HCT116 (cell line): ENCODE measurements at regions not wholly inside any gene's neighbourhood (a gene's known extent, or its start where the extent isn't known, plus 50 kb on each side); places are given as distances from the start of the nearest gene placed in this dataset.

Source experiments
- ATAC-seq: fragments of 200-7000 bp; cut with Tn5 transposase; 2 replicates; pipeline ENCODE4 v1.9.1; 2020; ENCODE audit warnings: mild to moderate bottlenecking, moderate library complexity
- BruUV-seq: library from RNA; stranded (reverse); fragments of 400-500 nt; replicated peaks from 2 replicates; lab custom pipeline; 2021; lab: Mats Ljungman, UMichigan
- CTCF ChIA-PET: fragments of 300-600 bp; sonication (Branson Sonifier 250); formaldehyde crosslinking; loops from one replicate; lab custom pipeline; 2021; ENCODE audit warnings: antibody characterized with exemption; lab: Charles Lee
- POLR2A ChIA-PET: fragments of 300-600, 350-600 bp; sonication (Branson Sonifier 250); formaldehyde crosslinking; loops from one replicate; lab custom pipeline; 2021; ENCODE audit warnings: antibody characterized with exemption; lab: Charles Lee
- RAD21 ChIA-PET, 2 experiments: fragments of 300-600 bp; sonication (Branson Sonifier 250); formaldehyde crosslinking; loops; one replicate each; lab custom pipeline; 2023; ENCODE audit warnings: low total read pairs in 2 of 2; ENCODE audit not compliant: uncharacterized antibody in 2 of 2, unreplicated experiment in 2 of 2, low non-redundant PET in 1 of 2; lab: Charles Lee
- DNase-seq: peaks from one replicate; pipeline ENCODE4 v3.0.0-alpha.2; 2010; ENCODE audit warnings: low read depth, low spot score
- H2AFZ ChIP-seq: fragments of 200-600 bp; shearing (Covaris generic), sonication (generic); 2 replicates; pipeline ENCODE4 v1.6.1; 2017; ENCODE audit warnings: low read depth, mixed run types, mixed read lengths, antibody characterized with exemption, low read length; ENCODE audit not compliant: poor library complexity, severe bottlenecking
- H3K27ac ChIP-seq: 2 replicates; pipeline ENCODE4 v1.5.1; 2012; ENCODE audit warnings: low read depth, low read length
- H3K27me3 ChIP-seq: fragments of 200-600 bp; sonication (generic); 2 replicates; pipeline ENCODE4 v1.6.1; 2016; ENCODE audit warnings: mixed run types, low read length, mixed read lengths; ENCODE audit not compliant: insufficient read depth
- H3K36me3 ChIP-seq, 2 experiments: fragments of 200-500 bp in 1 of 2; fragments of 200-600 bp in 1 of 2; sonication (Bioruptor generic) in 1 of 2; sonication (generic) in 1 of 2; 2 replicates each; pipeline versions ENCODE4 v1.5.1 to v1.6.1; 2014 to 2016; ENCODE audit warnings: low read length in 2 of 2, inconsistent platforms in 1 of 2, mixed read lengths in 1 of 2, mixed run types in 1 of 2; ENCODE audit not compliant: insufficient read depth in 2 of 2, control insufficient read depth in 1 of 2
- H3K4me1 ChIP-seq, 2 experiments: fragments of 200-600 bp in 1 of 2; sonication (generic) in 1 of 2; 2 replicates each; pipeline versions ENCODE4 v1.5.1 to v1.6.1; 2012 to 2017; ENCODE audit warnings: low read length in 2 of 2, inconsistent platforms in 1 of 2, mild to moderate bottlenecking in 1 of 2, mixed read lengths in 1 of 2, mixed run types in 1 of 2, moderate library complexity in 1 of 2; ENCODE audit not compliant: insufficient read depth in 2 of 2, control insufficient read depth in 1 of 2
- H3K4me2 ChIP-seq: fragments of 200-600 bp; sonication (generic); 2 replicates; pipeline ENCODE4 v1.6.1; 2017; ENCODE audit warnings: mixed run types, low read length, mixed read lengths
- H3K4me3 ChIP-seq, 2 experiments: fragments of 200-600 bp in 1 of 2; sonication (generic) in 1 of 2; replicated peaks in 1 of 2; 2 replicates each; pipeline ENCODE4 v1.5.1; 2011 to 2016; ENCODE audit warnings: low read length in 2 of 2, control low read depth in 1 of 2, low read depth in 1 of 2, mild to moderate bottlenecking in 1 of 2, mixed read lengths in 1 of 2, mixed run types in 1 of 2
- H3K79me2 ChIP-seq: fragments of 200-600 bp; sonication (generic); 2 replicates; pipeline ENCODE4 v1.6.1; 2017; ENCODE audit warnings: mild to moderate bottlenecking, mixed run types, low read length, moderate library complexity, mixed read lengths; ENCODE audit not compliant: insufficient read depth
- H3K9ac ChIP-seq: fragments of 200-600 bp; sonication (generic); 2 replicates; pipeline ENCODE4 v1.6.1; 2016; ENCODE audit warnings: low read length, mixed read lengths
- H3K9me2 ChIP-seq: fragments of 200-600 bp; sonication (generic), shearing (Covaris generic); 2 replicates; pipeline ENCODE4 v1.6.1; 2017; ENCODE audit warnings: mixed run types, mild to moderate bottlenecking, moderate library complexity; ENCODE audit not compliant: insufficient read depth
- H3K9me3 ChIP-seq, 2 experiments: fragments of 200-500 bp in 1 of 2; fragments of 200-600 bp in 1 of 2; sonication (Bioruptor generic) in 1 of 2; sonication (generic) in 1 of 2; 2 replicates each; pipeline ENCODE4 v1.6.1; 2014 to 2017; ENCODE audit warnings: low read length in 2 of 2, mixed read lengths in 2 of 2, inconsistent platforms in 1 of 2, low read depth in 1 of 2, mild to moderate bottlenecking in 1 of 2, mixed run types in 1 of 2, moderate library complexity in 1 of 2; ENCODE audit not compliant: control insufficient read depth in 1 of 2, insufficient read depth in 1 of 2
- H4K20me1 ChIP-seq: fragments of 200-600 bp; sonication (generic), shearing (Covaris generic); 2 replicates; pipeline ENCODE4 v1.6.1; 2017; ENCODE audit warnings: mixed run types, mild to moderate bottlenecking, moderate library complexity; ENCODE audit not compliant: insufficient read depth
- CEBPB ChIP-seq: IDR thresholded peaks from 2 replicates; pipeline ENCODE4 v1.6.1; 2012; ENCODE audit warnings: low read depth
- ELF1 ChIP-seq: IDR thresholded peaks from 2 replicates; pipeline ENCODE4 v1.6.1; 2012; ENCODE audit warnings: low read depth, borderline replicate concordance
- EZH2 ChIP-seq: fragments of 200-600 bp; sonication (generic); IDR thresholded peaks from 2 replicates; pipeline ENCODE4 v1.6.1; 2017; ENCODE audit warnings: antibody characterized with exemption, mixed run types
- FOSL1 ChIP-seq: IDR thresholded peaks from 2 replicates; pipeline ENCODE4 v1.6.1; 2012; ENCODE audit warnings: low read depth
- JUND ChIP-seq: IDR thresholded peaks from 2 replicates; pipeline ENCODE4 v1.6.1; 2012
- POLR2A ChIP-seq: IDR thresholded peaks from 2 replicates; pipeline ENCODE4 v1.7.0; 2011; ENCODE audit warnings: borderline replicate concordance; ENCODE audit not compliant: insufficient read depth, insufficient read length; ENCODE audit errors: extremely low read depth
- RAD21 ChIP-seq: IDR thresholded peaks from 2 replicates; pipeline ENCODE4 v1.6.1; 2012; ENCODE audit warnings: low read depth, mild to moderate bottlenecking
- SIN3A ChIP-seq: IDR thresholded peaks from 2 replicates; pipeline ENCODE4 v1.6.1; 2012; ENCODE audit warnings: low read depth
- SP1 ChIP-seq: IDR thresholded peaks from 2 replicates; pipeline ENCODE4 v1.6.1; 2012; ENCODE audit warnings: low read depth
- SRF ChIP-seq: IDR thresholded peaks from 2 replicates; pipeline ENCODE4 v1.6.1; 2012; ENCODE audit warnings: low read depth
- TCF7L2 ChIP-seq: IDR thresholded peaks from 2 replicates; pipeline ENCODE4 v1.7.0; 2011; ENCODE audit warnings: borderline replicate concordance, inconsistent platforms; ENCODE audit not compliant: insufficient read depth, insufficient read length; ENCODE audit errors: extremely low read depth
- YY1 ChIP-seq: IDR thresholded peaks from 2 replicates; pipeline ENCODE4 v1.6.1; 2011; ENCODE audit warnings: low read length, low read depth, moderate library complexity, mild to moderate bottlenecking; ENCODE audit not compliant: insufficient replicate concordance; ENCODE audit errors: extremely low read depth
- ZNF274 ChIP-seq: fragments of 200-500 bp; sonication (Bioruptor generic); IDR thresholded peaks from 2 replicates; pipeline ENCODE4 v1.6.1; 2014; ENCODE audit warnings: mild to moderate bottlenecking, low read depth, low read length, inconsistent platforms
- intact Hi-C: fragments of 100-400 bp; cut with micrococcal nuclease; formaldehyde crosslinking; loops from 2 replicates; pipeline ENCODE4 v1.10.0; 2022
- TF ChIP-seq, protein P1 (sequence below): IDR thresholded peaks from 2 replicates; pipeline ENCODE4 v1.6.1; 2012; ENCODE audit warnings: low read depth
- TF ChIP-seq, protein P2 (sequence below): IDR thresholded peaks from 2 replicates; pipeline ENCODE4 v1.6.1; 2011; ENCODE audit warnings: mild to moderate bottlenecking, low read length, moderate library complexity; ENCODE audit not compliant: insufficient replicate concordance; ENCODE audit errors: extremely low read depth
- TF ChIP-seq, protein P3 (sequence below), 3 experiments: fragments of 200-600 bp in 1 of 3; sonication (generic) in 1 of 3; IDR thresholded peaks in 2 of 3; conservative IDR thresholded peaks in 1 of 3; 2 replicates each; pipeline ENCODE4 v1.5.1; 2012 to 2017; ENCODE audit warnings: low read depth in 2 of 3, low read length in 2 of 3, antibody characterized with exemption in 1 of 3, borderline replicate concordance in 1 of 3, control low read depth in 1 of 3, mild to moderate bottlenecking in 1 of 3, mixed read lengths in 1 of 3, mixed run types in 1 of 3, moderate library complexity in 1 of 3; ENCODE audit not compliant: insufficient read depth in 1 of 3

GRCh38 chr20:48238326-48238725 lies 453.0 kb upstream of the SULF2 start:
- Histone ChIP-seq H3K9ac (no peak overlapping the region), H3K79me2 (no peaks in the 10 kb centered on the region), H3K9me3 (no peaks in the 10 kb centered on the region), H3K9me2 (no peaks in the 10 kb centered on the region), H3K4me1 (no peaks in the 10 kb centered on the region), H3K27me3 (0 out of 2 replicates have a peak, but pooled peaks cover 8% of the 10 kb centered on the region), H3K27ac (no peak overlapping the region), H3K4me2 (no peak overlapping the region), H3K36me3 (no peaks in the 10 kb centered on the region), H2AFZ (no peak overlapping the region), H4K20me1 (no peaks in the 10 kb centered on the region), H3K4me3 (no peak overlapping the region)
- intact Hi-C loops, result no loop called here
- no peak for TF ChIP-seq ELF1
- no peak for TF ChIP-seq YY1
- TF ChIP-seq, protein P1, sequence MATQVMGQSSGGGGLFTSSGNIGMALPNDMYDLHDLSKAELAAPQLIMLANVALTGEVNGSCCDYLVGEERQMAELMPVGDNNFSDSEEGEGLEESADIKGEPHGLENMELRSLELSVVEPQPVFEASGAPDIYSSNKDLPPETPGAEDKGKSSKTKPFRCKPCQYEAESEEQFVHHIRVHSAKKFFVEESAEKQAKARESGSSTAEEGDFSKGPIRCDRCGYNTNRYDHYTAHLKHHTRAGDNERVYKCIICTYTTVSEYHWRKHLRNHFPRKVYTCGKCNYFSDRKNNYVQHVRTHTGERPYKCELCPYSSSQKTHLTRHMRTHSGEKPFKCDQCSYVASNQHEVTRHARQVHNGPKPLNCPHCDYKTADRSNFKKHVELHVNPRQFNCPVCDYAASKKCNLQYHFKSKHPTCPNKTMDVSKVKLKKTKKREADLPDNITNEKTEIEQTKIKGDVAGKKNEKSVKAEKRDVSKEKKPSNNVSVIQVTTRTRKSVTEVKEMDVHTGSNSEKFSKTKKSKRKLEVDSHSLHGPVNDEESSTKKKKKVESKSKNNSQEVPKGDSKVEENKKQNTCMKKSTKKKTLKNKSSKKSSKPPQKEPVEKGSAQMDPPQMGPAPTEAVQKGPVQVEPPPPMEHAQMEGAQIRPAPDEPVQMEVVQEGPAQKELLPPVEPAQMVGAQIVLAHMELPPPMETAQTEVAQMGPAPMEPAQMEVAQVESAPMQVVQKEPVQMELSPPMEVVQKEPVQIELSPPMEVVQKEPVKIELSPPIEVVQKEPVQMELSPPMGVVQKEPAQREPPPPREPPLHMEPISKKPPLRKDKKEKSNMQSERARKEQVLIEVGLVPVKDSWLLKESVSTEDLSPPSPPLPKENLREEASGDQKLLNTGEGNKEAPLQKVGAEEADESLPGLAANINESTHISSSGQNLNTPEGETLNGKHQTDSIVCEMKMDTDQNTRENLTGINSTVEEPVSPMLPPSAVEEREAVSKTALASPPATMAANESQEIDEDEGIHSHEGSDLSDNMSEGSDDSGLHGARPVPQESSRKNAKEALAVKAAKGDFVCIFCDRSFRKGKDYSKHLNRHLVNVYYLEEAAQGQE, result no peak
- TF ChIP-seq, protein P2, sequence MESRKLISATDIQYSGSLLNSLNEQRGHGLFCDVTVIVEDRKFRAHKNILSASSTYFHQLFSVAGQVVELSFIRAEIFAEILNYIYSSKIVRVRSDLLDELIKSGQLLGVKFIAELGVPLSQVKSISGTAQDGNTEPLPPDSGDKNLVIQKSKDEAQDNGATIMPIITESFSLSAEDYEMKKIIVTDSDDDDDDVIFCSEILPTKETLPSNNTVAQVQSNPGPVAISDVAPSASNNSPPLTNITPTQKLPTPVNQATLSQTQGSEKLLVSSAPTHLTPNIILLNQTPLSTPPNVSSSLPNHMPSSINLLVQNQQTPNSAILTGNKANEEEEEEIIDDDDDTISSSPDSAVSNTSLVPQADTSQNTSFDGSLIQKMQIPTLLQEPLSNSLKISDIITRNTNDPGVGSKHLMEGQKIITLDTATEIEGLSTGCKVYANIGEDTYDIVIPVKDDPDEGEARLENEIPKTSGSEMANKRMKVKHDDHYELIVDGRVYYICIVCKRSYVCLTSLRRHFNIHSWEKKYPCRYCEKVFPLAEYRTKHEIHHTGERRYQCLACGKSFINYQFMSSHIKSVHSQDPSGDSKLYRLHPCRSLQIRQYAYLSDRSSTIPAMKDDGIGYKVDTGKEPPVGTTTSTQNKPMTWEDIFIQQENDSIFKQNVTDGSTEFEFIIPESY, result no peak
- no peak for TF ChIP-seq EZH2
- no peak for TF ChIP-seq FOSL1
- no peak for TF ChIP-seq SRF
- TF ChIP-seq RAD21, result no peak
- no peak for TF ChIP-seq SP1
- TF ChIP-seq CEBPB, result no peak
- TF ChIP-seq, protein P3, sequence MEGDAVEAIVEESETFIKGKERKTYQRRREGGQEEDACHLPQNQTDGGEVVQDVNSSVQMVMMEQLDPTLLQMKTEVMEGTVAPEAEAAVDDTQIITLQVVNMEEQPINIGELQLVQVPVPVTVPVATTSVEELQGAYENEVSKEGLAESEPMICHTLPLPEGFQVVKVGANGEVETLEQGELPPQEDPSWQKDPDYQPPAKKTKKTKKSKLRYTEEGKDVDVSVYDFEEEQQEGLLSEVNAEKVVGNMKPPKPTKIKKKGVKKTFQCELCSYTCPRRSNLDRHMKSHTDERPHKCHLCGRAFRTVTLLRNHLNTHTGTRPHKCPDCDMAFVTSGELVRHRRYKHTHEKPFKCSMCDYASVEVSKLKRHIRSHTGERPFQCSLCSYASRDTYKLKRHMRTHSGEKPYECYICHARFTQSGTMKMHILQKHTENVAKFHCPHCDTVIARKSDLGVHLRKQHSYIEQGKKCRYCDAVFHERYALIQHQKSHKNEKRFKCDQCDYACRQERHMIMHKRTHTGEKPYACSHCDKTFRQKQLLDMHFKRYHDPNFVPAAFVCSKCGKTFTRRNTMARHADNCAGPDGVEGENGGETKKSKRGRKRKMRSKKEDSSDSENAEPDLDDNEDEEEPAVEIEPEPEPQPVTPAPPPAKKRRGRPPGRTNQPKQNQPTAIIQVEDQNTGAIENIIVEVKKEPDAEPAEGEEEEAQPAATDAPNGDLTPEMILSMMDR (IDR thresholded peaks at IDR 0.05 in 2 of 3, conservative IDR thresholded peaks at IDR 0.05 in 1 of 3; ENCODE audit: borderline replicate concordance in 1 of 3, insufficient read depth in 1 of 3, low read depth in 2 of 3, low read length in 2 of 3), result no peak
- no peak for TF ChIP-seq JUND
- no peak for TF ChIP-seq TCF7L2
- TF ChIP-seq ZNF274, result no peak
- no peak for TF ChIP-seq POLR2A
- TF ChIP-seq SIN3A, result no peak
- RAD21 ChIA-PET, result no interaction called here
- ATAC-seq, result no peak
- CTCF ChIA-PET, result no interaction called here
- POLR2A ChIA-PET, result no interaction called here
- no peak for DNase-seq
- no TSS peak for BruUV-seq
